Testis (tissue), 2 donors: ENCODE measurements at regions not wholly inside any gene's neighbourhood (a gene's known extent, or its start where the extent isn't known, plus 50 kb on each side); places are given as distances from the start of the nearest gene placed in this dataset.

Source experiments
- POLR2A ChIP-seq: fragments of 450-650 bp; IDR thresholded peaks from one replicate; pipeline ENCODE4 v1.6.1; 2017; ENCODE audit warnings: antibody characterized with exemption, mild to moderate bottlenecking, moderate library complexity
- TF ChIP-seq, protein P1 (sequence below), 3 experiments: fragments of 450-650 bp in 2 of 3; fragments of 200-600 bp in 1 of 3; sonication (generic) in 1 of 3; IDR thresholded peaks; one replicate each; pipeline ENCODE4 v1.5.1; 2016 to 2019; ENCODE audit warnings: antibody characterized with exemption in 3 of 3, mild to moderate bottlenecking in 2 of 3, moderate library complexity in 1 of 3

DNA sequence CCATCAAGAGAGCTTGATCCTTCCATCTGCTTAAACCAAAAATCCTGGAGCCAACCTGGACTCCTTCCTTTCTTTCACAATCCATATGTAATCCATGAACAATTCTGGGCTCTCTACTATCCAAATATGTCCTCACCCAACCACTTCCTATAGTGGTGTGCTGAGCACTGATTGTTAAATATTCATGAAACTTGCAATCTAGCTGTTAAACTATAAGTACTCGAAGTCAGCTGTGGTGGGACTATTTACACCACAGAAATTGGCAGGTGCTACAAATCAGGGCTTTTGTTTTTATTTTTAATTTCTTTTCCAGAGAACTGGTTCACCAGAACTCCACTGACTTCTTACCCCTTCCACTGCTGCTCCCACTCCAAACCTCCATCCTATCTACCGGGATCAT, 57.2 kb upstream of the KCND3 start:
- TF ChIP-seq, protein P1, sequence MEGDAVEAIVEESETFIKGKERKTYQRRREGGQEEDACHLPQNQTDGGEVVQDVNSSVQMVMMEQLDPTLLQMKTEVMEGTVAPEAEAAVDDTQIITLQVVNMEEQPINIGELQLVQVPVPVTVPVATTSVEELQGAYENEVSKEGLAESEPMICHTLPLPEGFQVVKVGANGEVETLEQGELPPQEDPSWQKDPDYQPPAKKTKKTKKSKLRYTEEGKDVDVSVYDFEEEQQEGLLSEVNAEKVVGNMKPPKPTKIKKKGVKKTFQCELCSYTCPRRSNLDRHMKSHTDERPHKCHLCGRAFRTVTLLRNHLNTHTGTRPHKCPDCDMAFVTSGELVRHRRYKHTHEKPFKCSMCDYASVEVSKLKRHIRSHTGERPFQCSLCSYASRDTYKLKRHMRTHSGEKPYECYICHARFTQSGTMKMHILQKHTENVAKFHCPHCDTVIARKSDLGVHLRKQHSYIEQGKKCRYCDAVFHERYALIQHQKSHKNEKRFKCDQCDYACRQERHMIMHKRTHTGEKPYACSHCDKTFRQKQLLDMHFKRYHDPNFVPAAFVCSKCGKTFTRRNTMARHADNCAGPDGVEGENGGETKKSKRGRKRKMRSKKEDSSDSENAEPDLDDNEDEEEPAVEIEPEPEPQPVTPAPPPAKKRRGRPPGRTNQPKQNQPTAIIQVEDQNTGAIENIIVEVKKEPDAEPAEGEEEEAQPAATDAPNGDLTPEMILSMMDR (IDR thresholded peaks at IDR 0.05), result no peak
- TF ChIP-seq POLR2A, result no peak
